ENCODE measurements at regions not wholly inside any gene's neighbourhood (a gene's known extent, or its start where the extent isn't known, plus 50 kb on each side); places are given as distances from the start of the nearest gene placed in this dataset.
"Not testable (repeated sequence)": the region's sequence is repeated elsewhere in the genome, so short reads cannot be mapped to it uniquely, and the experiment has no call there.

- H3K9me3 Mint-ChIP-seq = peaks cover 8% of the 10 kb centered on the region
- no peaks in the 10 kb centered on the region for H3K27me3 Mint-ChIP-seq (ENCODE audit: low read depth)
- H3K4me3 Mint-ChIP-seq = no peak overlapping the region
- no peaks in the 10 kb centered on the region for H3K4me1 Mint-ChIP-seq (ENCODE audit: low read depth)
- ATAC-seq (no peak), DNase-seq (no peak)
- H3K36me3 Mint-ChIP-seq (ENCODE audit: insufficient read depth) = no peaks in the 10 kb centered on the region
These were observed 272.9 kb downstream of the KLHL13 start for GRCh38 chrX:117843749-117844148.

- Mint-ChIP-seq H3K27me3 (ENCODE audit: low read depth) (no peaks in the 10 kb centered on the region), H3K4me1 (ENCODE audit: low read depth) (no peaks in the 10 kb centered on the region), H3K4me3 (no peak overlapping the region), H3K9me3 (peaks cover 8% of the 10 kb centered on the region), H3K36me3 (ENCODE audit: insufficient read depth) (no peaks in the 10 kb centered on the region)
- DNase-seq (no peak), ATAC-seq (no peak)
These were observed 276.0 kb downstream of the KLHL13 start for GRCh38 chrX:117840645-117841044.

GRCh38 chrX:117839544-117839943 lies 277.1 kb downstream of the KLHL13 start:
- H3K27me3 Mint-ChIP-seq (ENCODE audit: low read depth) = no peaks in the 10 kb centered on the region
- H3K36me3 Mint-ChIP-seq (ENCODE audit: insufficient read depth) = no peaks in the 10 kb centered on the region
- no peaks in the 10 kb centered on the region for H3K4me1 Mint-ChIP-seq (ENCODE audit: low read depth)
- H3K9me3 Mint-ChIP-seq = peaks cover 8% of the 10 kb centered on the region
- DNase-seq = no peak
- no peak overlapping the region for H3K4me3 Mint-ChIP-seq
- ATAC-seq = no peak

- H3K27me3 Mint-ChIP-seq (ENCODE audit: low read depth) = no peaks in the 10 kb centered on the region
- H3K36me3 Mint-ChIP-seq (ENCODE audit: insufficient read depth) = no peaks in the 10 kb centered on the region
- no peak for DNase-seq
- no peak overlapping the region for H3K4me3 Mint-ChIP-seq
- no peak for ATAC-seq
- H3K4me1 Mint-ChIP-seq (ENCODE audit: low read depth) = no peaks in the 10 kb centered on the region
- peaks cover 11% of the 10 kb centered on the region for H3K9me3 Mint-ChIP-seq
These were observed 277.9 kb downstream of the KLHL13 start for GRCh38 chrX:117838581-117839331.

GRCh38 chrX:117835034-117835433 lies 281.6 kb downstream of the KLHL13 start:
- no peaks in the 10 kb centered on the region for H3K36me3 Mint-ChIP-seq (ENCODE audit: insufficient read depth)
- no peaks in the 10 kb centered on the region for H3K27me3 Mint-ChIP-seq (ENCODE audit: low read depth)
- no peak overlapping the region for H3K4me3 Mint-ChIP-seq
- DNase-seq (no peak), ATAC-seq (no peak)
- no peaks in the 10 kb centered on the region for H3K4me1 Mint-ChIP-seq (ENCODE audit: low read depth)
- peaks cover 3% of the 10 kb centered on the region for H3K9me3 Mint-ChIP-seq

- no peaks in the 10 kb centered on the region for H3K4me1 Mint-ChIP-seq (ENCODE audit: low read depth)
- no peaks in the 10 kb centered on the region for H3K27me3 Mint-ChIP-seq (ENCODE audit: low read depth)
- H3K4me3 Mint-ChIP-seq = no peak overlapping the region
- peaks cover 3% of the 10 kb centered on the region for H3K9me3 Mint-ChIP-seq
- ATAC-seq (no peak), DNase-seq (no peak)
- H3K36me3 Mint-ChIP-seq (ENCODE audit: insufficient read depth) = no peaks in the 10 kb centered on the region
These were observed 282.5 kb downstream of the KLHL13 start for GRCh38 chrX:117834076-117834475.

- not testable (repeated sequence) for H3K4me3 Mint-ChIP-seq; H3K36me3 Mint-ChIP-seq (ENCODE audit: insufficient read depth); H3K9me3 Mint-ChIP-seq; ATAC-seq; DNase-seq; H3K4me1 Mint-ChIP-seq (ENCODE audit: low read depth); H3K27me3 Mint-ChIP-seq (ENCODE audit: low read depth)
These were observed 295.1 kb downstream of the KLHL13 start for GRCh38 chrX:117821472-117821871.

GRCh38 chrX:117808426-117808825 lies 308.2 kb downstream of the KLHL13 start:
- Mint-ChIP-seq H3K4me1 (ENCODE audit: low read depth) (no peaks in the 10 kb centered on the region), H3K27me3 (ENCODE audit: low read depth) (no peaks in the 10 kb centered on the region)
- ATAC-seq = no peak

GRCh38 chrX:117803463-117803862 lies 313.1 kb downstream of the KLHL13 start:
- H3K4me1 Mint-ChIP-seq (ENCODE audit: low read depth) = no peaks in the 10 kb centered on the region

More at GRCh38 chrX:117808426-117808825, 308.2 kb downstream of the KLHL13 start:
- no peak for DNase-seq
- Mint-ChIP-seq H3K36me3 (ENCODE audit: insufficient read depth) (no peaks in the 10 kb centered on the region), H3K4me3 (no peak overlapping the region), H3K9me3 (no peaks in the 10 kb centered on the region)

GRCh38 chrX:117788339-117788738 lies 328.3 kb downstream of the KLHL13 start:
- no peak for ATAC-seq
- no peak for DNase-seq
- Mint-ChIP-seq H3K27me3 (ENCODE audit: low read depth) (no peaks in the 10 kb centered on the region), H3K4me1 (ENCODE audit: low read depth) (no peaks in the 10 kb centered on the region), H3K36me3 (ENCODE audit: insufficient read depth) (no peaks in the 10 kb centered on the region), H3K4me3 (no peak overlapping the region), H3K9me3 (no peaks in the 10 kb centered on the region)

More at GRCh38 chrX:117803463-117803862, 313.1 kb downstream of the KLHL13 start:
- no peak for ATAC-seq
- Mint-ChIP-seq H3K27me3 (ENCODE audit: low read depth) (no peaks in the 10 kb centered on the region), H3K4me3 (no peak overlapping the region), H3K36me3 (ENCODE audit: insufficient read depth) (no peaks in the 10 kb centered on the region), H3K9me3 (no peaks in the 10 kb centered on the region)
- no peak for DNase-seq

GRCh38 chrX:117771384-117771783 lies 345.2 kb downstream of the KLHL13 start:
- no peak for ATAC-seq
- Mint-ChIP-seq H3K27me3 (ENCODE audit: low read depth) (no peaks in the 10 kb centered on the region), H3K4me3 (no peak overlapping the region), H3K9me3 (no peaks in the 10 kb centered on the region), H3K4me1 (ENCODE audit: low read depth) (no peaks in the 10 kb centered on the region), H3K36me3 (ENCODE audit: insufficient read depth) (no peaks in the 10 kb centered on the region)
- no peak for DNase-seq

GRCh38 chrX:117768861-117769604 lies 347.6 kb downstream of the KLHL13 start:
- no peaks in the 10 kb centered on the region for H3K4me1 Mint-ChIP-seq (ENCODE audit: low read depth)
- no peak for DNase-seq
- H3K4me3 Mint-ChIP-seq = no peak overlapping the region
- H3K36me3 Mint-ChIP-seq (ENCODE audit: insufficient read depth) = no peaks in the 10 kb centered on the region
- no peaks in the 10 kb centered on the region for H3K9me3 Mint-ChIP-seq
- no peak for ATAC-seq
- no peaks in the 10 kb centered on the region for H3K27me3 Mint-ChIP-seq (ENCODE audit: low read depth)

GRCh38 chrX:117765211-117765610 lies 351.4 kb downstream of the KLHL13 start:
- Mint-ChIP-seq H3K36me3 (ENCODE audit: insufficient read depth) (no peaks in the 10 kb centered on the region), H3K4me3 (no peak overlapping the region), H3K27me3 (ENCODE audit: low read depth) (no peaks in the 10 kb centered on the region), H3K4me1 (ENCODE audit: low read depth) (no peaks in the 10 kb centered on the region), H3K9me3 (no peaks in the 10 kb centered on the region)
- no peak for DNase-seq
- ATAC-seq = no peak

- Mint-ChIP-seq H3K27me3 (ENCODE audit: low read depth) (no peaks in the 10 kb centered on the region), H3K36me3 (ENCODE audit: insufficient read depth) (no peaks in the 10 kb centered on the region), H3K4me3 (no peak overlapping the region), H3K4me1 (ENCODE audit: low read depth) (no peaks in the 10 kb centered on the region), H3K9me3 (no peaks in the 10 kb centered on the region)
- DNase-seq (no peak), ATAC-seq (no peak)
These were observed 363.9 kb downstream of the KLHL13 start for GRCh38 chrX:117752745-117753144.

GRCh38 chrX:117751155-117751554 lies 365.5 kb downstream of the KLHL13 start:
- DNase-seq (no peak), ATAC-seq (no peak)
- H3K9me3 Mint-ChIP-seq = no peaks in the 10 kb centered on the region
- no peaks in the 10 kb centered on the region for H3K27me3 Mint-ChIP-seq (ENCODE audit: low read depth)
- no peaks in the 10 kb centered on the region for H3K4me1 Mint-ChIP-seq (ENCODE audit: low read depth)
- H3K36me3 Mint-ChIP-seq (ENCODE audit: insufficient read depth) = no peaks in the 10 kb centered on the region
- no peak overlapping the region for H3K4me3 Mint-ChIP-seq
